ENCODE measurements at regions not wholly inside any gene's neighbourhood (a gene's known extent, or its start where the extent isn't known, plus 50 kb on each side); places are given as distances from the start of the nearest gene placed in this dataset.
A peak's percentile ranks its signal among the peaks of the same experiment; 100 is the strongest.
"Not testable (repeated sequence)": the region's sequence is repeated elsewhere in the genome, so short reads cannot be mapped to it uniquely, and the experiment has no call there.

GRCh38 chr5:71817891-71818290 lies 98.8 kb downstream of the CARTPT start:
- DNase-seq (ENCODE audit: low spot score in 2 of 2) (no peak), FAIRE-seq (no peak)

- DNase-seq (ENCODE audit: low spot score in 2 of 2) (no peak), FAIRE-seq (no peak)
Measured at GRCh38 chr5:71821029-71821428, 102.0 kb downstream of the CARTPT start.

GRCh38 chr5:71822065-71822464 lies 103.0 kb downstream of the CARTPT start:
- not testable (repeated sequence) for FAIRE-seq

GRCh38 chr5:71825992-71826391 lies 106.9 kb downstream of the CARTPT start:
- FAIRE-seq = no peak
- DNase-seq (ENCODE audit: low spot score in 2 of 2) = no peak

More at GRCh38 chr5:71822065-71822464, 103.0 kb downstream of the CARTPT start:
- not testable (repeated sequence) for DNase-seq (ENCODE audit: low spot score in 2 of 2)

- DNase-seq (ENCODE audit: low spot score in 2 of 2) = no peak
Measured at GRCh38 chr5:71828291-71829040, 109.4 kb downstream of the CARTPT start.

GRCh38 chr5:71829206-71829605 lies 110.1 kb downstream of the CARTPT start:
- DNase-seq (ENCODE audit: low spot score in 2 of 2) (no peak), FAIRE-seq (no peak)

More at GRCh38 chr5:71828291-71829040, 109.4 kb downstream of the CARTPT start:
- no peak for FAIRE-seq

- DNase-seq (ENCODE audit: low spot score in 2 of 2) (peak in 1 of 2 donors; percentile 29), FAIRE-seq (no peak)
Measured at GRCh38 chr5:71830681-71831539, 111.8 kb downstream of the CARTPT start.

- FAIRE-seq (no peak), DNase-seq (ENCODE audit: low spot score in 2 of 2) (no peak)
Measured at GRCh38 chr5:71832812-71833715, 114.0 kb downstream of the CARTPT start.

- DNase-seq (ENCODE audit: low spot score in 2 of 2) (no peak), FAIRE-seq (no peak)
Measured at GRCh38 chr5:71834601-71835000, 115.5 kb downstream of the CARTPT start.

- FAIRE-seq (no peak), DNase-seq (ENCODE audit: low spot score in 2 of 2) (no peak)
Measured at GRCh38 chr5:71836084-71836483, 117.0 kb downstream of the CARTPT start.

GRCh38 chr5:71836559-71837112 lies 117.6 kb downstream of the CARTPT start:
- DNase-seq (ENCODE audit: low spot score in 2 of 2) = no peak
- FAIRE-seq = no peak

GRCh38 chr5:71838286-71838685 lies 119.2 kb downstream of the CARTPT start:
- FAIRE-seq (no peak), DNase-seq (ENCODE audit: low spot score in 2 of 2) (no peak)

- FAIRE-seq (no peak), DNase-seq (ENCODE audit: low spot score in 2 of 2) (no peak)
Measured at GRCh38 chr5:71839096-71839884, 120.2 kb downstream of the CARTPT start.

GRCh38 chr5:71841107-71841506 lies 122.0 kb downstream of the CARTPT start:
- FAIRE-seq = no peak
- DNase-seq (ENCODE audit: low spot score in 2 of 2) = no peak

GRCh38 chr5:71843111-71843510 lies 124.0 kb downstream of the CARTPT start:
- DNase-seq (ENCODE audit: low spot score in 2 of 2) = no peak
- FAIRE-seq = no peak

GRCh38 chr5:71844862-71845261 lies 125.8 kb downstream of the CARTPT start:
- FAIRE-seq (no peak), DNase-seq (ENCODE audit: low spot score in 2 of 2) (no peak)

GRCh38 chr5:71859515-71859914 lies 140.4 kb downstream of the CARTPT start:
- no peak for FAIRE-seq
- DNase-seq (ENCODE audit: low spot score in 2 of 2) = no peak

GRCh38 chr5:71860048-71860447 lies 141.0 kb downstream of the CARTPT start:
- FAIRE-seq (no peak), DNase-seq (ENCODE audit: low spot score in 2 of 2) (no peak)

GRCh38 chr5:71861682-71862081 lies 142.6 kb downstream of the CARTPT start:
- FAIRE-seq (no peak), DNase-seq (ENCODE audit: low spot score in 2 of 2) (no peak)
